ENCODE measurements at regions not wholly inside any gene's neighbourhood (a gene's known extent, or its start where the extent isn't known, plus 50 kb on each side); places are given as distances from the start of the nearest gene placed in this dataset.

GRCh38 chr3:110293660-110294059, 778.0 kb upstream of the NECTIN3 start (continued):
- TF ChIP-seq CHD7 (IDR thresholded peaks at IDR 0.05; ENCODE audit: low read depth, low read length) (no peak), ZNF217 (CRISPR knock-in tag; IDR thresholded peaks at IDR 0.05) (no peak), PREB (CRISPR knock-in tag; IDR thresholded peaks at IDR 0.05) (no peak)

All from K562 (cell line).